ENCODE measurements at regions not wholly inside any gene's neighbourhood (a gene's known extent, or its start where the extent isn't known, plus 50 kb on each side); places are given as distances from the start of the nearest gene placed in this dataset.

GRCh38 chr5:15220642-15221173, 279.3 kb upstream of the FBXL7 start:
- no peaks in the 10 kb centered on the region for H3K4me1 ChIP-seq
- no peak for ATAC-seq
- H3K36me3 ChIP-seq = no peaks in the 10 kb centered on the region
- H3K4me3 ChIP-seq = no peak overlapping the region
- intact Hi-C loops (cut with DNase I) = no loop called here
- no peaks in the 10 kb centered on the region for H3K27me3 ChIP-seq
- no peak overlapping the region for H3K27ac ChIP-seq
- TF ChIP-seq CTCF (IDR thresholded peaks at IDR 0.05) = no peak
- no peak for DNase-seq
- WGBS, 2 donors = 64 to 81% methylated on average over 5 of the region's 5 CpGs
- no peak for FAIRE-seq
- H3K9me3 ChIP-seq = no peaks in the 10 kb centered on the region

DNA sequence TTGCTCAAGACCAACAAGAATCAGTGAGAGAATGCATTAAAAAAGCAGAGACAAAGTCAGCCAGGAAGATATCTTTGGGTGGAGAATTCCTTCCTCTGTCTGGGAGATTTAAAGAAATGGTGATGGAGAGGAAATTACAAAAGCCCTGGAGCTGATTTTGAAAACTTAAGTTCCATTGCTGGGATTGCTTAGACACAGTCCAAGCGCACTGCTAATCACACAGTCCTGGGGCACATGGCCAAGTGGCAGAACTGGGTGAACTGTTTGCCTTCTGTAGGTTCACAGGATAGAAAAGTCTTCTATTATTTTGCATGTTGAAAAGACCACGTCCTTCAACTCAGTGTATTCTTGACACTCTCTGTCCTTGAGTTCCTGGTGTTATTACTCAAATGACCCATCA, 284.9 kb upstream of the FBXL7 start:
- Histone ChIP-seq H3K4me1 (no peaks in the 10 kb centered on the region), H3K4me3 (no peak overlapping the region), H3K27ac (no peak overlapping the region), H3K9me3 (no peaks in the 10 kb centered on the region), H3K27me3 (peaks cover 0 to 2% (median 0%) of the 10 kb centered on the region in 4 donors), H3K36me3 (no peaks in the 10 kb centered on the region)
- 46 to 50% methylated on average over 2 of the region's 2 CpGs for WGBS, 2 donors
- no peak for TF ChIP-seq CTCF (IDR thresholded peaks at IDR 0.05)
- FAIRE-seq (no peak), ATAC-seq (no peak), DNase-seq (no peak)
- intact Hi-C loops (cut with DNase I) = no loop called here

DNA sequence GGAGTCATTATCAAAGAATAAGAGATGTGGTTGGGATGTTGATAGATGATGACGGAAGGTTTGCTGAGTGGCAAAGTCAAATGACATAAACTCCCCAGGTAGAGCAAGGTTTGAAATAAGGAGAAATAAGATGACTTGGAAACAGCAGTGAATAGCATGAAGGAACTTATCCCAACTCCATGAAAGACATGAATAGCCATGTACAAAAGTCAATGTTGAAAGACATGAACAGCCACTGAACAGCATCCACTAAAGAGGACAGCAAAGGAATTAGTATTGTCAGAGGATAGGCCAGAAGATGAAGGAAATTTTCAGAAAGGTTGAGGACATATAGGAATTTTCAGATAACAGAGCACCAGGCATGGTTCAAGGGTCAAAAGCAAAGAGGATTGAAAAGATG, 286.0 kb upstream of the FBXL7 start:
- peaks cover 0 to 4% (median 0%) of the 10 kb centered on the region in 4 donors for H3K27me3 ChIP-seq
- TF ChIP-seq CTCF (IDR thresholded peaks at IDR 0.05) = no peak
- FAIRE-seq (no peak), DNase-seq (no peak), ATAC-seq (no peak)
- H3K4me1 ChIP-seq = no peaks in the 10 kb centered on the region
- H3K4me3 ChIP-seq = no peak overlapping the region
- 77 to 94% methylated on average over 1 of the region's 1 CpG for WGBS, 2 donors
- intact Hi-C loops (cut with DNase I) = no loop called here
- no peak overlapping the region for H3K27ac ChIP-seq
- no peaks in the 10 kb centered on the region for H3K9me3 ChIP-seq
- H3K36me3 ChIP-seq = no peaks in the 10 kb centered on the region

GRCh38 chr5:15209053-15209762, 290.8 kb upstream of the FBXL7 start:
- DNase-seq (no peak), ATAC-seq (no peak), FAIRE-seq (no peak)
- Histone ChIP-seq H3K9me3 (no peaks in the 10 kb centered on the region), H3K4me1 (no peaks in the 10 kb centered on the region), H3K27ac (no peak overlapping the region), H3K36me3 (no peaks in the 10 kb centered on the region), H3K4me3 (no peak overlapping the region), H3K27me3 (peaks cover 0 to 9% (median 0%) of the 10 kb centered on the region in 4 donors)
- no peak for TF ChIP-seq CTCF (IDR thresholded peaks at IDR 0.05)
- WGBS, 2 donors = 39 to 40% methylated on average over 3 of the region's 3 CpGs
- intact Hi-C loops (cut with DNase I) = no loop called here

DNA sequence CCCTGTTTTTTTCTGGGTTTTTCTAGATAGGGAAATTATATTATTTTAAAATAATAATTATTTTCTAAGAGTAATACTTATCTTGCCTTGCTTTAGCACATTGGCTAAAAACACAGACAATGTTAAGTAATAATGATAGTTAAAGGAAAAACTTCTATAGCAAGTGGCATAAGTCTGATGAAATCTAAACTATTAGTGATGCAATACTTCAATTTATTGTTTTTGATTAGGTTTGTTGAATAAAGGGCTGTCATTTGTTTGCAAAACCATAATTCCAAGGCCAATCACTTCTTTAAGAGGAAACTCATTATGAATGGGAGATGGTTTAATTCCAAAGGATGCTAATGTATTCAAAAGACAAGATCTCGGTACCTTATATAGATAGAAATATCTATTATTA, 293.8 kb upstream of the FBXL7 start:
- H3K27ac ChIP-seq = no peak overlapping the region
- peaks cover 0 to 9% (median 0%) of the 10 kb centered on the region in 4 donors for H3K27me3 ChIP-seq
- no peaks in the 10 kb centered on the region for H3K36me3 ChIP-seq
- no peaks in the 10 kb centered on the region for H3K4me1 ChIP-seq
- DNase-seq (no peak), FAIRE-seq (no peak), ATAC-seq (no peak)
- no peaks in the 10 kb centered on the region for H3K9me3 ChIP-seq
- H3K4me3 ChIP-seq = no peak overlapping the region
- 76 to 87% methylated on average over 1 of the region's 1 CpG for WGBS, 2 donors
- intact Hi-C loops (cut with DNase I) = no loop called here
- no peak for TF ChIP-seq CTCF (IDR thresholded peaks at IDR 0.05)
